ENCODE measurements at regions not wholly inside any gene's neighbourhood (a gene's known extent, or its start where the extent isn't known, plus 50 kb on each side); places are given as distances from the start of the nearest gene placed in this dataset.

- DNase-seq (ENCODE audit: low read depth in 2 of 2), result peak; percentile 44 to 60
Observed at GRCh38 chr10:77710759-77711682, 73.4 kb upstream of the KCNMA1 start.

GRCh38 chr10:77710081-77710551, 72.5 kb upstream of the KCNMA1 start:
- peak; percentile 13 to 28 for DNase-seq (ENCODE audit: low read depth in 2 of 2)

DNA sequence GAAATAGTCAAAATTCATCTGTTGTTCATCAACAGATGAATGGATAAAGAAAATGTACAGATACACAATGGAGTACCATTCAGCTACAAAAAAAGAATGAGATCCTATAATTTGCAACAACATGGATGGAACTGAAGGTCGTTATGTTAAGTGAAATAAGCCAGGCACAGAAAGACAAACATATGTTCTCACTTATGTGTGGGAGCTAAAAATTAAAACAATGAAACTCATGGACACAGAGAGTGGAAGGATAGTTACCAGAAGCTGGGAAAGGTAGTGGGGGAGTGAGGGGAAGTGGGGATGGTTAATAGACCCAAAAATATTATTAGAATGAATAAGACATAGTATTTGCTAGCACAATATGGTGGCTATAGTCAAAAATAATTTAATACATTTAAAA, 70.0 kb upstream of the KCNMA1 start:
- no peak for DNase-seq (ENCODE audit: low read depth in 2 of 2)

- DNase-seq (ENCODE audit: low read depth in 2 of 2), result no peak
Observed at GRCh38 chr10:77702166-77702565, 64.6 kb upstream of the KCNMA1 start.

GRCh38 chr10:77700086-77700485, 62.5 kb upstream of the KCNMA1 start:
- no peak for DNase-seq (ENCODE audit: low read depth in 2 of 2)

DNA sequence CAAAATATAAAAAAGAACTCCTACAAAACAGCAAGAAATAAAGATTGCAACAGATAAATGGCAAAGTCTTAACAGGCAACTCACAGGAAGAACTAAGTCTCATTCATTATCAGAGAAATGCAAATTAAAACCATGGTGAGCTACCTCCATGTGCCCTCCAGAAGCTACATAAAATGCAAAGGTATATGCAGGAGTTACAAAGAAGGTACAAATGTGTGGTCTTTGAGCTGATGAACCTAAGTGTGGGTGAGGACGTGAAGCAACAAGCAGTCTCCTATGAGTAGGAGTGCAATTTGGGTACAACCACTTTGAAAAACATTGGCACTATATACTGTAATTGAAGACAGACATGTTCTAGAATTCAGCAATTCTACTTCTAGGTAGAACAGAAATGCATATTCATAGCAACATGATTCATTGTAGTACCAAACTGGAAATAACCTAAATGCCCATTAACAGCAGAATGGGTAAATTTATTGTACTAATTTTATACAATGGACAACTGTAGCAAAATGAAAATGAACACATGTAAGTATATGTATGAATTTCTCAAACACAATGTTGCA, 61.6 kb upstream of the KCNMA1 start:
- DNase-seq (ENCODE audit: low read depth in 2 of 2), result no peak

DNA sequence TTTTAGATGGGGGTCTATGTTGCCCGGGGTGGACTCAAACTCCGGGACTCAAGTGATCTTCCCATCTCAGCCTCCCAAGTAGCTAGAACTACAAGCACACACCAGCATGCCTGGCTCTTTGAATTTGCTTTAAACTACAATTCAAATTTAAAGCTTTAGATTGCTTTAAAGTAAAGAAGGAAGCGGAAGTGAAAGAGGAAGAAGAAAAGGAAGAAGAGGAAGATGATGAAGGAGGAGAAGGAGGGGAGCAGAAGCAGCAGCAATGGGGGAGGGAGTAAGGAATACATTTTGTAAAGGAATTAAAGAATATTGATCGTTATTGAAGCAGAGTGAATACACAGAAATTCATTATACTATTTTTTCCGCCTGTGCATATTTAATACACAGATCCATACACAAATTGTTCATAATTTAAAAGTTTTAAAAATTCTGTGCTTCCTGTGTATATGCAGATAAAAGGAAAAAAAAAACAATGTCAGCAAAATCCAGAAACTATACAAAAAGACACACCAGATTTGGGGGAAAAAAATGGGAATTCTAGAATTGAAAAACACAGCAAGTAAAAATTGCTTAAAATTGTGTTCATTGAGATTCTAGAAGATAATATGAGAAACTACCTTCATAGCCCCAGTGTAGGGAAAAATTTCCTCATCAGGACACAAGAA, 60.8 kb upstream of the KCNMA1 start:
- no peak for DNase-seq (ENCODE audit: low read depth in 2 of 2)

- DNase-seq (ENCODE audit: low read depth in 2 of 2), result no peak
Observed at GRCh38 chr10:77696584-77696983, 59.0 kb upstream of the KCNMA1 start.

DNA sequence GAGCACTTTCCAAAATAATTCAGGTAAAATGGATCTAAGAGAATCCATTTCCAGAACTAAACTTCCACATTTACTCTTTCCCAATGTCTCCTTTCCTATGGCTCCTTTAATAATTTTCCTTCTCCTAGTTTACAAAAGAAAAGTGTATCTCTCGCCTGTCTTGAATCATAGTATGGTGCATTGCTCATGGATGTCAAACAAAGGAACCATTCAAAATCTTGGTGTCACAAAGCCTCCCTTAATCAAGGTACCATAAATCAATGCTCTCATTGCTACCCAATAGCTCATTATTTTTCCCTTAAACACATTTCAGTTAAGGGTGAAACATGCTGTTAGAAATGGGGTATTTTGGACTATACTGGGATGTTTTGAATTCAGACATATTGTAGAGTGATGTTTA, 57.6 kb upstream of the KCNMA1 start:
- no peak for DNase-seq (ENCODE audit: low read depth in 2 of 2)

DNA sequence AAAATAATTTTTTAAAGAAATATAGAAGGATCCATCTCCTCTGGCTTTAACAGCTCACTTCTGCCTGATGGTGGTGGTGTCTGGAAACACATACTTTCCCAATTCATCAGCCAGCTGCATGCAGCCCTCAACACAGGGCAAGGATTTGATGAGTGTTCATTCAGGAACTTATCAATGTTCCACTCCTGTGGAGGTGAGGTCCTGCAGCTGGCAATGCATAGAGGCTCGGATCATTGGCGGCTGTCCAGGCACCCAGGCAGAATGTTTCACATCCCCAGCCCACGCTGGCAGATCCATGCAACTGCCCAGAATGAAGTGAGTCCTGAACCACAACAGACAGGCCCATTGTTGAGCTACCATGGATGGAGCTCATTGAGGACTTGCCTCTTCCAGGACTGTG, 55.2 kb upstream of the KCNMA1 start:
- no peak for DNase-seq (ENCODE audit: low read depth in 2 of 2)

- DNase-seq (ENCODE audit: low read depth in 2 of 2), result no peak
Observed at GRCh38 chr10:77689339-77689738, 51.7 kb upstream of the KCNMA1 start.

- no peak for DNase-seq (ENCODE audit: low read depth in 2 of 2)
Observed at GRCh38 chr10:77687621-77688020, 50.0 kb upstream of the KCNMA1 start.
